KMS-11 (cell line): ENCODE measurements at regions not wholly inside any gene's neighbourhood (a gene's known extent, or its start where the extent isn't known, plus 50 kb on each side); places are given as distances from the start of the nearest gene placed in this dataset.

Source experiments
- H2AFZ ChIP-seq: fragments of 200-600 bp; sonication (generic); 2 replicates; pipeline ENCODE4 v1.6.1; 2016; ENCODE audit warnings: antibody characterized with exemption, mixed run types, low read depth
- H3K27ac ChIP-seq: fragments of 200-600 bp; sonication (generic); 2 replicates; pipeline ENCODE4 v1.6.1; 2016; ENCODE audit warnings: mild to moderate bottlenecking, mixed run types
- H3K27me3 ChIP-seq: fragments of 200-600 bp; sonication (generic); 2 replicates; pipeline ENCODE4 v1.6.1; 2017; ENCODE audit warnings: mild to moderate bottlenecking, low read depth, mixed run types, moderate library complexity; ENCODE audit not compliant: insufficient read depth
- H3K36me3 ChIP-seq: fragments of 200-600 bp; sonication (generic); 2 replicates; pipeline ENCODE4 v1.6.1; 2017; ENCODE audit warnings: mild to moderate bottlenecking, mixed run types; ENCODE audit not compliant: insufficient read depth
- H3K4me1 ChIP-seq: fragments of 200-600 bp; sonication (generic); 2 replicates; pipeline ENCODE4 v1.6.1; 2016; ENCODE audit warnings: mild to moderate bottlenecking, low read depth, mixed run types; ENCODE audit not compliant: poor library complexity, severe bottlenecking
- H3K4me2 ChIP-seq: fragments of 200-600 bp; sonication (generic); 2 replicates; pipeline ENCODE4 v1.7.0; 2016; ENCODE audit warnings: mild to moderate bottlenecking, mixed run types
- H3K4me3 ChIP-seq: fragments of 200-600 bp; sonication (generic); IDR thresholded peaks from 2 replicates; pipeline ENCODE4 v1.6.1; 2017; ENCODE audit warnings: low read depth, low read length, mixed read lengths; ENCODE audit not compliant: insufficient read depth
- H3K79me2 ChIP-seq: fragments of 200-600 bp; sonication (generic); 2 replicates; pipeline ENCODE4 v1.6.1; 2016; ENCODE audit warnings: low read depth, mixed run types; ENCODE audit not compliant: insufficient read depth
- H3K9ac ChIP-seq: fragments of 200-600 bp; sonication (generic); 2 replicates; pipeline ENCODE4 v1.6.1; 2016; ENCODE audit warnings: mild to moderate bottlenecking, mixed run types
- H4K20me1 ChIP-seq: fragments of 200-600 bp; sonication (generic); 2 replicates; pipeline ENCODE4 v1.6.1; 2016; ENCODE audit warnings: mild to moderate bottlenecking, mixed run types; ENCODE audit not compliant: insufficient read depth
- CTCF ChIP-seq: fragments of 200-600 bp; sonication (generic); conservative IDR thresholded peaks from 2 replicates; pipeline ENCODE4 v1.6.1; 2017; ENCODE audit warnings: low read depth, mild to moderate bottlenecking, antibody characterized with exemption, low read length, moderate library complexity, mixed read lengths

- no peaks in the 10 kb centered on the region for H4K20me1 ChIP-seq
- no peak overlapping the region for H2AFZ ChIP-seq
- no peak overlapping the region for H3K9ac ChIP-seq
- no peaks in the 10 kb centered on the region for H3K79me2 ChIP-seq
- TF ChIP-seq CTCF, result no peak
- H3K4me1 ChIP-seq, result no peaks in the 10 kb centered on the region
- no peaks in the 10 kb centered on the region for H3K27me3 ChIP-seq
- no peak overlapping the region for H3K27ac ChIP-seq
- H3K4me3 ChIP-seq, result no peak overlapping the region
- no peaks in the 10 kb centered on the region for H3K36me3 ChIP-seq
- H3K4me2 ChIP-seq, result no peak overlapping the region
Observed at GRCh38 chr12:125744201-125744600, 679.0 kb downstream of the AACS start.

GRCh38 chr12:125755512-125755911 lies 690.3 kb downstream of the AACS start:
- Histone ChIP-seq H3K79me2 (no peaks in the 10 kb centered on the region), H3K27ac (no peak overlapping the region), H4K20me1 (no peaks in the 10 kb centered on the region), H3K9ac (no peak overlapping the region), H3K4me2 (no peak overlapping the region), H3K36me3 (no peaks in the 10 kb centered on the region), H3K4me3 (no peak overlapping the region), H3K4me1 (no peaks in the 10 kb centered on the region), H3K27me3 (no peaks in the 10 kb centered on the region), H2AFZ (no peak overlapping the region)
- TF ChIP-seq CTCF, result no peak

GRCh38 chr12:125766091-125766490 lies 700.9 kb downstream of the AACS start:
- Histone ChIP-seq H3K79me2 (no peaks in the 10 kb centered on the region), H3K36me3 (no peaks in the 10 kb centered on the region), H3K9ac (no peak overlapping the region), H3K4me3 (no peak overlapping the region), H3K27me3 (no peaks in the 10 kb centered on the region), H4K20me1 (no peaks in the 10 kb centered on the region), H2AFZ (no peak overlapping the region), H3K4me2 (no peak overlapping the region), H3K4me1 (no peaks in the 10 kb centered on the region), H3K27ac (no peak overlapping the region)
- no peak for TF ChIP-seq CTCF

GRCh38 chr12:125772403-125772802 lies 707.2 kb downstream of the AACS start:
- H3K4me3 ChIP-seq, result no peak overlapping the region
- H3K27ac ChIP-seq, result no peak overlapping the region
- no peaks in the 10 kb centered on the region for H3K4me1 ChIP-seq
- no peaks in the 10 kb centered on the region for H3K36me3 ChIP-seq
- no peak overlapping the region for H2AFZ ChIP-seq
- TF ChIP-seq CTCF, result no peak
- H3K9ac ChIP-seq, result no peak overlapping the region
- H3K79me2 ChIP-seq, result no peaks in the 10 kb centered on the region
- H3K27me3 ChIP-seq, result no peaks in the 10 kb centered on the region
- H4K20me1 ChIP-seq, result no peaks in the 10 kb centered on the region
- H3K4me2 ChIP-seq, result no peak overlapping the region
